ENCODE measurements at regions not wholly inside any gene's neighbourhood (a gene's known extent, or its start where the extent isn't known, plus 50 kb on each side); places are given as distances from the start of the nearest gene placed in this dataset.

GRCh38 chr2:239579524-239580198 lies 178.8 kb upstream of the HDAC4 start:
- no peak for DNase-seq

- DNase-seq, result no peak
Measured at GRCh38 chr2:239579081-239579480, 178.3 kb upstream of the HDAC4 start.

- DNase-seq, result no peak
Measured at GRCh38 chr2:239578381-239578780, 177.6 kb upstream of the HDAC4 start.

- no peak for DNase-seq
Measured at GRCh38 chr2:239577935-239578334, 177.1 kb upstream of the HDAC4 start.

GRCh38 chr2:239576784-239577685 lies 176.2 kb upstream of the HDAC4 start:
- DNase-seq, result no peak

- no peak for DNase-seq
Measured at GRCh38 chr2:239575931-239576445, 175.2 kb upstream of the HDAC4 start.

- DNase-seq, result no peak
Measured at GRCh38 chr2:239574434-239575156, 173.8 kb upstream of the HDAC4 start.

GRCh38 chr2:239574054-239574433 lies 173.2 kb upstream of the HDAC4 start:
- no peak for DNase-seq

- DNase-seq, result no peak
Measured at GRCh38 chr2:239570971-239571520, 170.2 kb upstream of the HDAC4 start.

GRCh38 chr2:239570216-239570925 lies 169.6 kb upstream of the HDAC4 start:
- DNase-seq, result no peak

GRCh38 chr2:239569401-239570090 lies 168.7 kb upstream of the HDAC4 start:
- no peak for DNase-seq

- no peak for DNase-seq
Measured at GRCh38 chr2:239568601-239569000, 167.8 kb upstream of the HDAC4 start.

- no peak for DNase-seq
Measured at GRCh38 chr2:239567786-239568185, 167.0 kb upstream of the HDAC4 start.

GRCh38 chr2:239566995-239567568 lies 166.3 kb upstream of the HDAC4 start:
- DNase-seq, result no peak

- no peak for DNase-seq
Measured at GRCh38 chr2:239566162-239566994, 165.6 kb upstream of the HDAC4 start.

- DNase-seq, result no peak
Measured at GRCh38 chr2:239564587-239564986, 163.8 kb upstream of the HDAC4 start.

- no peak for DNase-seq
Measured at GRCh38 chr2:239563561-239563960, 162.7 kb upstream of the HDAC4 start.

GRCh38 chr2:239561446-239562001 lies 160.7 kb upstream of the HDAC4 start:
- DNase-seq, result no peak

- DNase-seq, result no peak
Measured at GRCh38 chr2:239559417-239560261, 158.8 kb upstream of the HDAC4 start.

Measured in retina (tissue), 1 donor.